OCI-M1 (cell line): ENCODE measurements at regions not wholly inside any gene's neighbourhood (a gene's known extent, or its start where the extent isn't known, plus 50 kb on each side); places are given as distances from the start of the nearest gene placed in this dataset.
"Not testable (repeated sequence)": the region's sequence is repeated elsewhere in the genome, so short reads cannot be mapped to it uniquely, and the experiment has no call there.

Experiments
- DNase-seq: peaks from one replicate; lab custom pipeline; 2025; lab: John Stamatoyannopoulos, UW

DNA sequence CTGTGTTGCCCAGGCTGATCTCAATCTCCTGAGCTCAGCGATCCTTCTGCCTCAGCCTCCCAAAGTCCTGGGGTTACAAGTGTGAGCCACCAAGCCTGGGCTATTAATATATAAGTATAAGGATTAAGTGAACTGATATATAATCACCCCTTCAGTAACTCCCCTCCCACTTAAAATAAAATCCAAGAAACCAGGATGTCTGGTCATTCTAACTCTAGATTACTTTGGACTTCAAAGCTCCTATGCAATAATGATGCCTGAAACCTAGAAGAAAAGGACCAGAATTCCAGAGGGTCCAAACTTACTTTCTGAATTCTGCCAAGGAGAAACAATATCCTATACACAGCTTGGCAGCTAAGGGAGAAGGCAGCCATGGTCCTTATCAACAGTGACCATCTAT is 206.8 kb upstream of the ZNF217 start:
- no peak for DNase-seq

DNA sequence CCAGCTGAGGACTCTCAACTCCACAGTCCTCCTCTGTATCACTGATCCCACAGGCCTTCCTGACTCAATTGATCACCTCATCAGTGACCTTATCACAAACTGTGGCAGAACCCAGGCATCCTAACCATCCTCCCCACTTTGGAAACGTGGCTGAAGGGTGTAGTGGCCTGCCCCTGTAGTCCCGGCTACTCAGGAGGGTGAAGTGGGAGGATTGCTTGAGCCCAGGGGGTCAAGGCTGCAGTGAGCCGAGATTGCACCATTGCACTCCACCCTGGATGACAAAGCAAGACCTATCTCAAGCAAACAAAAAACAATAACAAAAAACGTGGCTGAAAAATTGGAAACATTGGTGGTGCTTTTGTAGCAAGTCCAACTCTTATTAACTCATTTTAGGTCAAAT is 203.4 kb upstream of the ZNF217 start:
- no peak for DNase-seq

DNA sequence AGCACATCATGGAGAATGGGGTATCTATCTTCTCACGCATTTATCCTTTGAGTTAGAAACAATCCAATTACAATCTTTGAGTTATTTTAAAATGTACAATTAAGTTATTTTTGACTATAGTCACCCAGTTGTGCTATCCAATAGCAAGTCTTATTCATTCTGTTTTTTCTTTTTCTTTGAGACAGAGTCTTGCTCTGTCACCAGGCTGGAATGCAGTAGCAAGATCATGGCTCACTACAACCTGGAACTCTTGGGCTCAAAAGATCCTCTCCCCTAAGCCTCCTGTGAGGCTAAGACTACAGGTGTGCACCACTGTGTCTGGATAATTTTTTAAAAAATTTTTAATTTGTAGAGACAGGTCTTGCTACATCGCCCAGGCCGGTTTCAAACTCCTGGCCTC is 201.5 kb upstream of the ZNF217 start:
- no peak for DNase-seq

DNA sequence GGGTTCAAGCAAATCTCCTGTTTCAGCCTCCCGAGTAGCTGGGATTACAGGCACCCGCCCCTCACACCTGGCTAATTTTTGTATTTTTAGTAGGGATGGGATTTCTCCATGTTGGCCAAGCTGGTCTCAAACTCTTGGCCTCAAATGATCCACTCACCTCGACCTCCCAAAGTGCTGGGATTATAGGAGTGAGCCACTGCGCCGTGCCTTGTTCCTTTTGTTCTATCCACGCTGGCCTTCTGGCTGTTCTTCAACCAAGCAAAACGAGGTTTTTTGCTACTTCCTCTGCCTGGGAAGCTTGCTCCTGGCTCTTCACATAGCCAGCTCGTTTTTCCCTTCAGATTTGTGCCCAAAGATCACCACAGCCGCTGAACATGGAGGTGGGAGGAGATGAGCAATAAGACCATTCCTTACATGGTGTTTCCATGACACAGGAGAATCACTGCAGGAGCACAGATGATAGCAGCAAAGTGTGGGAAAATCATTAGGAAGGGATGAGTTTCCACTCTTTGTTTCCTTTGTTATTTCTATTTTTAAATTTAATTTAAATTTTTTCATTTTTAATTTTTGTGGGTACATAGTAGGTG is 201.0 kb upstream of the ZNF217 start:
- DNase-seq = no peak

- DNase-seq = no peak
Measured at GRCh38 chr20:53793783-53794383, 200.2 kb upstream of the ZNF217 start.

- no peak for DNase-seq
Measured at GRCh38 chr20:53792946-53793536, 199.4 kb upstream of the ZNF217 start.

DNA sequence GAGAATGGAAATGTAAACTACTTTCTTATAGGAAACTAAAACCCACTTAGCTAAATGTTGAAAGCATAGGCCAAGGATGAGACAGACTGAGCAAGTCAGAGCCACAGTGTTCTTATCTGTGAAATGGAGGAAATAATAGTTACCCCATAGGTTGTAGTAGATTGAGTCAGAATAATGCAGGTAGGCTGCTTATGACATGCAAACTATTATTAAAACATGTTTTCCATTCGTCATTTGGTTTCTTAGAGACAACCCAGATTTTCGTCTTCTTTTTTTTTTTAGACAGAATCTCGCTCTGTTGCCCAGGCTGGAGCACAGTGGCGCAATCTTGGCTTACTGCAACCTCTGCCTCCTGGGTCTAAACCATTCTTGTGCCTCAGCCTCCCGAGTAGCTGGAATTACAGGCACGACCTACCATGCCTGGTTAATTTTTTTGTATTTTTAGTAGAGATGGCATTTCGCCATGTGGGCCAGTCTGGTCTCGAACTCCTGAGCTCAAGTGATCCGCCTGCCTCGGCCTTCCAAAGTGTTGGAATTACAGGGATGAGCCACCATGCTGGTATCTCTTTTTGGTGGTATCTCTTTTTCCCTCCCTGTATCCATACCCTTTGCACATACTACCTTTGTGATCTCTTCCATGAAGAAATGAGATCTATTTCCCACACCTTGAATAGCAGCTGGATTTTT is 196.5 kb upstream of the ZNF217 start:
- DNase-seq = no peak

- DNase-seq = no peak
Measured at GRCh38 chr20:53788253-53789022, 194.8 kb upstream of the ZNF217 start.

DNA sequence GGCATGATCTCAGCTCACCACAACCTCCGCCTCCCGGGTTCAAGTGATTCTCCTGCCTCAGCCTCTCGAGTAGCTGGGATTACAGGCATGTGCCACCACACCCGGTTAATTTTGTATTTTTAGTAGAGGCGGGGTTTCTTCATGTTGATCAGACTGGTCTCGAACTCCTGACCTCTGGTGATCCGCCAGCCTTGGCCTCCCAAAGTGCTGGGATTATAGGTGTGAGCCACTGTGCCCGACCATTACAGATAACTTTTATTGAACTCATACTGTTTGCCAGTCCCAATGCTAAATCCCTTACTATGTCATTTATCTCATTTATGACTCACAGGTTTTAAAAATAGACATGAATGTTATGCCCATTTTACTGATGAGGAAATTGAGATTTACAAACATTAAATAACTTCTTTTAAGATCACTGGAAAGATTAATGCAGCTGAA is 193.9 kb upstream of the ZNF217 start:
- DNase-seq = not testable (repeated sequence)

DNA sequence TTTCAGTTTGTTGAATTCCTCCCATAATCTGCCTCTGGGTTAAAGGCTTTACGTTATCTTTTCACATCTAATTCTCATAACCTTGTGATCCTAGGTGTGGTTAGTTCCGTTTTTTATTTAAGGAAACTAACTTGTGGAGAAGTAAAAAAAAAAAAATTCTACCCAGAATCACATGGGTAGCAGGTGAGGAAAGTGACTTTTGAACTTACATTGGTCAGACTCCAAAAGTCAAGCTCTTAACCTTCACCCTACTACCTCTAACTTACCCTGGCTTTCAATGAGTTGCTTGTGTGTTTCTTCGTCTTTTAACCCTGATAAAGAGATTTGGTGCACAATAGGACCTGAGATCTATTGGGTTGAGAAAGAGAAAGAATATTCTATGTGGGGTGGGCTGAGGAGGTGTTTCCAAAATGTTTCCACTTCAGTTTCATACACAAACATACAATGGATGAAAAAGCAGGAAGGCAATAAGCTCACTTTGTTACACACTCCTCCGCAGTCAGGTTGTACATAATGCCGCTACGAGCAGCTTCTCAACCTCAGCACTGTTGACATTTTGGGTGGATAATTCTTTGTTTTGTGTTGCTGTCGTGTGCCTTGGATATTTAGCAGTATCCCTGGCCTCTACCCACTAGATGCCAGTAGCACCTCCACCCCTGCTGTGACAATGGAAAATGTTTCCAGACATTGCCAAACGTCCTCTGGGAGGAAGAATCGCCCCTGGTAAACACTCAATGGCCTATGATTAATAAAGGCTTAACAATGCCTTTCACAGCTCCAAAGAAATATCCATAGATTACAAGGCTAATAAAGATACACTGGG is 193.0 kb upstream of the ZNF217 start:
- DNase-seq = peak; percentile 11

GRCh38 chr20:53786071-53786444 is 192.4 kb upstream of the ZNF217 start:
- no peak for DNase-seq

DNA sequence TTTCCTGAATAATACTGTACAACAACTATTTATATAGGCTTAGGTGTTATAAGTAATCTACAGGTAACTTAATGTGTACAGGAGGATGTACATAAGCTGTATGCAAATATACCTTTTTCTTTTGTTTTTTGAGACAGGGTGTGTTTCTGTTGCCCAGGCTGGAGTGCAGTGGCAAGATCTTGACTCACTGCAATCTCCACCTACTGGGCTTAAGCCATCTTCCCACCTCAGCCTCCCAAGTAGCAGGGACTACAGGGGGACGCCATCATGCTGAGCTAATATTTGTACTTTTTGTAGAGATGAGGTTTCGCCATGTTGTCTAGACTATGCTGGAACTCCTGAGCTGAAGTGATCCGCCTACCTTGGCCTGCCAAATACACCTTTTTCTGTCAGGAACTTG is 191.7 kb upstream of the ZNF217 start:
- no peak for DNase-seq

- DNase-seq = no peak
Measured at GRCh38 chr20:53783768-53784167, 190.1 kb upstream of the ZNF217 start.

DNA sequence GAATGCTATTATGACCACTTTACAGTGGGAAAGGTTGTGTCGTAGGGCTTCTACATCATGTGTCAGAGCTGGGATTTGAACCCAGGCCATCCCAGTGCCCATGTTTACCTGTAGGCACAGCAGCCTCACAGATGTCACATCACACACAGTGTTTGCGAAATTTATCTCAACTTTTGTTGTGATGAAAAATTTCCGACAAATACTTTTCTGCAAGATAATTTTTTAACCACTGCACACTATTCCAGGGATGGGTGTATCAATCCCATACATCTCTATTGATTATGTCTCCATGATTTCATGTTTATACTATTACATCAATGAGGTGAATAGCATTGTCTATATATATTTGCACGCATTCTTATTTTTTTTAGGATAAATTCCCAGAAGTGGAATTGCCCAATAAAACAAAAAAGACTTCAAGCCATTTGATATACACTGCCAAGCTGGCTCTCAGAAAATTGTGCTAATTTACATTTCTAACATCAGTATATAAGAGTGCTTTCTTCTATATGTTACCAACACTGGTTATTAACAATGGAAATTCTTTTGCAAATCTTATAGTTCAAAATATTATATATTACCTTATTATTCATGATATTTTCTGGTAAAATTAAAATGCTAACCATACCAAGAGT is 189.1 kb upstream of the ZNF217 start:
- DNase-seq = no peak

- no peak for DNase-seq
Measured at GRCh38 chr20:53779822-53780221, 186.2 kb upstream of the ZNF217 start.

GRCh38 chr20:53778736-53779135 is 185.1 kb upstream of the ZNF217 start:
- no peak for DNase-seq

DNA sequence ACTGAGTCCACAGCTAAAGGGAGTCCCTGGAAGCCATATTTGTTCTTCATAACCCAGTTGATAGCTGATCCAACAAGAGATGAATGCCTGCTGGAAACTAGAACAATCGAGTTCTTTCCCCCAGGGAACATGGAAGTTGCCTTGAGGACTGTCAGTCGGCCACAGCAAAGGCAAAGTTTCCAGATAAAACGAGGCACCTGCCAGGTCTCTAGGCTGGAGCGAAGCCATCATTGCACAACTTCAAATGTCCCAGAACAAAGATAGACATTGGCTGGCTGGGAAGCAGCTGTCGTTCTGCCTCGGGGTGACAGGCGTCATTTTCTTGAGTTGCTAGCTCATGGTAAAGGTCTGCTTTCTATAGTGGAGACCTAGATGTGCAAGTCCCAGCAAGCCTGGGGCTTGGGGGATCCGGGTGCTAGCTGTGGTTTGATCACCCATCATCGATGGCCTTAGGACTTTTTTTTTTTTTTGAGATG is 184.4 kb upstream of the ZNF217 start:
- no peak for DNase-seq

- DNase-seq = not testable (repeated sequence)
Measured at GRCh38 chr20:53777402-53777801, 183.8 kb upstream of the ZNF217 start.

- no peak for DNase-seq
Measured at GRCh38 chr20:53776858-53777257, 183.2 kb upstream of the ZNF217 start.

DNA sequence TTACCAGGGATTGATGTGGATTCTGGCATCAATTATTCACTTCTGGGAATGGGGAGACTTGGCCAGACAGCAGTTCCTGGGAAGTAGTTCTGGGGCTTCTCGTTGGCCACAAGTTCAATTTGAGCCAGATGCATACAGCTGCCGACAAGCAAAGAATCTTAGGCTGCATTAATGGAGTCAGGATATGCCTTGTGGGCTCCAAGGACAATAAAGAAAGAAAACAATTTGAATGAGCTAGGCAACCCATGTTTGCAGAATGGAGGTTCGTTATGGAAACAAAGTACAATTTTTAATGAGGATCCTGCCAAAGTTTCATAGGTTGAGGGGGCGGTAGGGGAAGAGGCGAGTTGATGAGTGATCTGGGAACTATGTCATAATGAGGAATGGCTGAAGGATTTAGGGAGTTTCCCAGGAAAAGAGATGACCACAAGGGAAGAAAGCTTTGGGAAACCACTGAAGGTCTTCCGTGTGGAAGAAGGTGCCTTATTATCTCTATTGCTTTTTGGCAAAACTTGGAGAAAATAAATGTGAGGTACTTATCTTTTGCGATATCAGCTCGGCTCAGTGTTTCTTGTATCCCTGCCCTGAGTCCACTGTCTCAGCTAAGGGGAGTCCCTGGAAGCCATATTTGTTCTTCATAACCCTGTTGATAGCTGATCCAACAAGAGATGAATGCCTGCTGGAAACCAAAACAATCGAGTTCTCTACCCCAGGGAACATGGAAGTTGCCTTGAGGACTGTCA is 181.0 kb upstream of the ZNF217 start:
- no peak for DNase-seq
